Renal cortical epithelial cell (primary cell): ENCODE measurements at regions not wholly inside any gene's neighbourhood (a gene's known extent, or its start where the extent isn't known, plus 50 kb on each side); places are given as distances from the start of the nearest gene placed in this dataset.

Source experiments
- DNase-seq: peaks from one replicate; pipeline ENCODE4 v3.0.0-alpha.2; 2011; ENCODE audit warnings: low read depth

GRCh38 chr15:99508852-99509251 is 56.9 kb upstream of the MEF2A start:
- no peak for DNase-seq

- DNase-seq: no peak
These were observed 55.9 kb upstream of the MEF2A start for GRCh38 chr15:99509686-99510461.

- no peak for DNase-seq
These were observed 54.3 kb upstream of the MEF2A start for GRCh38 chr15:99511531-99511865.

GRCh38 chr15:99511866-99512661 is 53.7 kb upstream of the MEF2A start:
- DNase-seq: no peak

GRCh38 chr15:99514306-99514705 is 51.5 kb upstream of the MEF2A start:
- no peak for DNase-seq
